GM19099 (cell line): ENCODE measurements at regions not wholly inside any gene's neighbourhood (a gene's known extent, or its start where the extent isn't known, plus 50 kb on each side); places are given as distances from the start of the nearest gene placed in this dataset.

Experiments
- POLR2A ChIP-seq: IDR thresholded peaks from 3 replicates; pipeline ENCODE4 v1.6.1; 2011; ENCODE audit warnings: low read depth; ENCODE audit not compliant: insufficient read length; ENCODE audit errors: extremely low read depth

DNA sequence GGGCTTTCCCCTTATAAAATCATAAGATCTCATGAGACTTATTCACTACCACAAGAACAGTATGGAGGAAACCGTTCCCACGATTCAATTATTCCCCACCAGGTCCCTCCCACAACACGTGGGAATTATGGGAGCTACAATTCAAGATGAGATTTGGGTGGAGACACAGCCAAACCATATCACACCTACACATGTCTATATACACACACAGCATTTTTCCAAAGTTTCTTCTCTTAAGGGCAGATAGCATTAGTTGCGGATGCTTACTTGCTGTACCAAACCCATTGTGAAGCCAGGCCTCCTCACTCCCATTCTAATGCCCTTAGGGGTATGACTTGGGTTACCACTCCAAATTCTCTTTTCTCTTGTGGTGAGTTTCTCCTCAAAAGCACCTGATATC lies 104.1 kb upstream of the RAP1B start:
- TF ChIP-seq POLR2A = no peak

DNA sequence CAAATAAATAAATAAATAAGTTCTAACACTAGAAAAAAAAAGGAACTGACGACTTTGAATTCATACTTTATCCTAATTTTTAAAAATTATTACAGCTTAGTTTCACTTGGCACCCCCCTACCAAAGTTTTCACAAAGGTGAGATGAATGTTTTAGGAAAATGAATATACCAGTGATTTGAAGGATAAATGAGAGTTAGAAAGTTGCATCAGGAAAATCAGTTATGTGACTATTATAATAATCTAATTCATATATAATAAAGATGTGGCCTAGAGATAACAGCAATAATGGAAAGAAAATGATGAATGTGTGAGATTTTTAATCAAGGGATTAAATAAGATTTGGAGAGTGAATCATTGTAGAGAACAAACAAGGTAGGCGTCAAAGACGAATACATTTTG lies 103.0 kb upstream of the RAP1B start:
- TF ChIP-seq POLR2A = no peak

- no peak for TF ChIP-seq POLR2A
These were observed 102.1 kb upstream of the RAP1B start for GRCh38 chr12:68508576-68508975.

DNA sequence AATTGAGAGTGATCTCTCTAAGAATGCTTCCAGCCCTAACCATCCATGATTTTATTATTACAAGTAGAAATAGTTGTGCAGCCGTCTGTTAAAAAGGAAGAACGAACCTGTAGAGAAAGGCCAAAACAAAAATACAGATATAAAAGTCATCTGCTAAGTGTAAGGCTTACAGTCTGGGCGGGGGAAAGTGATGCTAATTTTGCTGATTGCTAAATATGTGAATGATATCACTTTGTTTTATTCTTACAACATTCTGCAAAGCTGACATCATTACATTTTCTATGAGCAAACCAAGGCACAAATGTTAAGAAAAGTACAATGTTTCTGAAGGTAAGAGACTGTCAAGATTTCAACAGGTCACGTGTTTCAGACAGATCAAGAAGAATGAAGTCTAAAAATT lies 101.5 kb upstream of the RAP1B start:
- TF ChIP-seq POLR2A = no peak

DNA sequence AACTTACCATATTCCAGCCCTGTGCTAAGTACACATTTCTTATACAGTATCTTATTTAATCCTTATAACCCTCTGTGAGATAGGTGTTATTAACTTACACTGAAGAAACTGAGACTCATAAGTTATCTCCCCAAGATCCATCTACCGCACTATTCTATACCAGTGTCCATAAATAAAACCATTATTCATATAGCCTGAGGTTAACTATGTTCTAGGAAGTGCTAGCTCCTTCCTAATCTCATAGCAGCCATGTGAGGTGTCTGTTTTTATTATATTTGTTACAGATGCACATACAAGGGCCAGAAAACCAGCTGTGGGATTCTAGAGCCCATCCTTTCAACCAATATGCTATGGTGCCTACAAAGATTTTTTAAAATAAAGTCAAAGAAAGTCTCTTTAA lies 100.3 kb upstream of the RAP1B start:
- TF ChIP-seq POLR2A = no peak

DNA sequence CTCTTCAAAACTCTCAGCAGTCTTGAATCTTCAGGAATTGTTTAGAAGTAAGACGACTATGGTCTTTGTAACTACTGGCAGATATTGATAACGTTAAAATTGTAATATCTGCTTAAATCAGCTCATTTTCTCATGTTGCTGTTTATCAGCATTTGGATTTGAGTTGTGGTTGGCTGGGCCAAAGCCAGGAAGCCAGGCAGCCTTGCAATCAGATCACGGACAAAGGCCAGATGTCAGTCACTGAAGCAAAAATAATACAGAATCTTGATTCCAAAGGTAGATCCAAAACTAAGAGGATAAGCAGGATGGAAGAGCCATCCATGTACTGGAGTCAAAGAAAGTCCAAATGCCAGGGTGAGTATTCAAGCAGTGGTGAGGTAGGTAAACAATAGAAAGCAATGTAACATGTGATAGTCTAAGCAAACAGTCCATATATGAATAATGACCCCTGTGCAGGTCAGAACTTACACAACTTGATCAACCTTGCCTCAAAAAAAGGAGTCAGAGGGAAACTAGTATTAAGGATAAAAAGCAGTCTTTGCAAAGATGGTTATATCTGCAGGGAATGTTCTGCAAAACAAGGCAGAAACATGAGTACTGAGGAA lies 95.8 kb upstream of the RAP1B start:
- TF ChIP-seq POLR2A = no peak

DNA sequence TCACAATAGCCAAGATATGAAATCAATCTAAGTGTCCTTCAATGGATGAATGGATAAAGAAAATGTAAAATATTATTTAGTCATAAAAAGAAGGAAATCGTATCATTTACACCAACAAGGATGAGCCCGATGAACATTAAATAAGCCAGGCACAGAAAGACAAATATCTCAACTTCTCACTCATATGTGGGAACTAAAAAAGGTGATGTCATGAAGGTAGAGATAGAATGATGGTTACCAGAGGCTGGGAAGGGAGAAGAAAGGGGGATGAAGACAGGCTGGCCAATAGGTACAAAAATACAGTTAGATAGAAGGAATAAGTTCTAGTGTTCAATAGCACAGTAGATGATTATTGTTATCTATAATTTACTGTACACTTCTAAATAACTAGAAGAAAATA lies 94.9 kb upstream of the RAP1B start:
- TF ChIP-seq POLR2A = no peak

DNA sequence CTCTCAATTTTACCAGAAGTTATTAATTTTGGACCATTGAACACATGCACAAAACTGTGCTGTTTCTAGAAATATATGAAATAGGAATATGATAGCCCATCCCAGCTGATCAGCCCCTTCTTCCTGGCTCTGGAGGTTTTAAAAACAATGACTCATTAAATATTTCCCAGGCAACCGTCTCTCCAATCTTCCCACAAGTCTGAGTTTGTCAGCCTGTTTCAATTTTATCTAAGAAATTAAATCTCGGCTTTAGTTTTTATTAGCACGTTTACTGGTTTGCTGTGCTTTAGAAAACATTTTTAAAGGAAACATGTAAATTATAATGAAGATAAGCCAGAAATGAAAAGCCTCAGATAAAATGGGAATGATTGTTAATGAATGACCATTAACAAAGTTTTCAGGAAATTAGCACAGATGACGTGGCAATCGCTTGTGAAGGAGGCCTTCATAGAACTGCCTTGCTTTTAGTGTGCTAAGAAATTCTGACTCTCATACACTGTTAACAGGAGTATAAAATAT lies 89.3 kb upstream of the RAP1B start:
- no peak for TF ChIP-seq POLR2A

DNA sequence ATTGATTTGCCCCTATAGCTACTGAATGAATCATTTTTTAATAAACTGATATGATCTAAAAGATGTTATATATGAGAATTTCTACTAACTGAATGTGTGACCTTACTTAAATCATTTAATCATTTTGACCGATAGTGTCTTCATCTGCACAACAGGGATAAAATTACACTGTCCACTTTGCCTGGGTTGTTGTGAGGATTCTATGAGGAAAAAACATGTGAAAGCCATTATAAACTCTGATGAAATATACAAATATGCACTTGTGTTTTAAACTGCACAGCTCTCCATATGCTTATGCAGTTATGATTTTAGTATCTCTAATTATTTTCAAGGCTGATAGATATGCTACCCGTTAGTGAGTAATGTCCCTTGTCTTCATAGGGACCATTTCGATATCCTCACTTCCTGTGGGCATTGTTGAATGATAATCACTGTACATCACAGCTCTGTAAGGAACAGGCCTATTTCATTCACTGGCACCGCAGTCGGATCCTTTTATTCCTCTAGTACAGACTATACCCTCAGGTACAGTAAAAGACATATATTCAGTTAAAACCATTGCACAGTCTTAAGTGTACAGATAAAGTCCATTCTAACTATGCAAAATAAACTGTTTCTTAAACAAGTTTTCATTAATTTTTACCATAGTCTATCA lies 88.7 kb upstream of the RAP1B start:
- no peak for TF ChIP-seq POLR2A

DNA sequence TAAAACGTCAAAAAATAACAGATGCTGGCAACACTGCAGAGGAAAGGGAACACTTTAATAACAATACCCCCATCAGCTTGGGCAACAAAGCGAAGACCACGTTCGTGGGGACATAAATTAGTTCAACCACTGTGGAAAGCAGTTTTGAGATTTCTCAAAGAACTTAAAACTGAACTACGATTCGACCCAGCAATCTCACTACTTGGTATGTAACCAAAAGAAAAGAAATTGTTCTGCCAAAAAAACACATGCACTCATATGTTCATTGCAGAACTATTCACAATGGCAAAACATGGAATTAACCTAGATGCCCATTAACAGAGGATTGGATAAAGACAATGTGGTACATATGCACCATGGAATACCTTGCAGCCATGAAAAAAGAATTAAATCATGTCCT lies 81.2 kb upstream of the RAP1B start:
- no peak for TF ChIP-seq POLR2A

DNA sequence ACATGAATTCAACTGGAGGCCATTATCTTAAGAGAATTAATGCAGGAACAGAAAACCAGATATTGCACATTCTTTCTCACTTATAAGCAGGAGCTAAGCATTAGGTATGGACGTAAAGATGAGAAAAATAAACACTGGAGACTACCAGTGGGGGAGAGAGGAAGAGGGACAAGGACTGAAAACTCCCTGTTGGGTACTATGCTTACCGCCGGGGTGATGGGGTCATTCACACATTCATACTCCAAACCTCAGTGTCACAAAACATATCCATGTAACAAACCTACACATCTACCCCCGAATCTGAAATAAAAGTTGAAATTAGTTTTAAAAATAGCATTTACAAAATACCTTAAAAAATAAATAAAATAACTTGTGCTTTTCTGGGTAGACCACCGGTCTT lies 80.8 kb upstream of the RAP1B start:
- no peak for TF ChIP-seq POLR2A

DNA sequence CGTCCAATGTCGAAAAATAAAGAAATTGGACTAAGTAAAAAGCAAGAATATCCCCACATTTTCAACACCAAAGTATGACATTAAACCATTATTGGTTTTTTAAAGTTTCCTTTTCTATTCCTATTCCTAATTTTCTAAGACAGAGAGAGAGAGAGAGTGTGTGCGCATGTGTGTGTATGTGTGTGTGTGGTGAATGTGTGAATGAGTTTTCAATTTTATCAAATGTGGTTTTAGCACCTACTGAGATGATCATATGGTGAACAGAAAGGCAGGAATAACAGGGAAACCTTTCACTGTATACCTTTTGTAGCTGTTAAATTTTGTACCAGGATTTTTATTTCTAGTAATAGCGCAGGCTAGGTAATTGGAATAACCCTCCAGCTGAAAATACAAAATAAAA lies 80.4 kb upstream of the RAP1B start:
- no peak for TF ChIP-seq POLR2A

GRCh38 chr12:68530965-68531364 lies 79.7 kb upstream of the RAP1B start:
- TF ChIP-seq POLR2A = no peak

GRCh38 chr12:68532204-68532886 lies 78.4 kb upstream of the RAP1B start:
- TF ChIP-seq POLR2A = no peak

GRCh38 chr12:68532887-68533248 lies 77.8 kb upstream of the RAP1B start:
- TF ChIP-seq POLR2A = no peak

DNA sequence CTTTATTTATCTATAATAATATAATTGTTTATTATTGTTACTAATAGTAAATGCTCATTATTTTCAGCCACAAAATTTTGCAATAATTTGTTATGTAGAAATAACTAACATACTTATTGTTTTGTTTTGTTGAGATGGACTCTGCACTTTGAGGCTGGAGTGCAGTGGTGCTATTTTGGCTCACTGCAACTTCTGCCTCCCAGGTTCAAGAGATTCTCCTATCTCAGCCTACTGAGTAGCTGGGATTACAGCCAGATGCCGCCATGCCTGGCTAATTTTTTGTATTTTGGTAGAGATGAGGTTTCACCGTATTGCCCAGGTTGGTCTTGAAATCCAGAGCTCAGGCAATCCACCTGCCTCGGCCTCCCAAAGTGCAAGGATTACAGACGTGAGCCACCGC lies 76.6 kb upstream of the RAP1B start:
- no peak for TF ChIP-seq POLR2A
